IMR-90 (cell line): ENCODE measurements at regions not wholly inside any gene's neighbourhood (a gene's known extent, or its start where the extent isn't known, plus 50 kb on each side); places are given as distances from the start of the nearest gene placed in this dataset.

ENCODE experiments used
- ATAC-seq: fragments of 200-7000 bp; cut with Tn5 transposase; 2 replicates; pipeline ENCODE4 v1.9.1; 2020; ENCODE audit warnings: low read depth, mild to moderate bottlenecking, moderate library complexity
- BruUV-seq: library from RNA; stranded (reverse); fragments of 400-500 nt; replicated peaks from 2 replicates; lab custom pipeline; 2021; lab: Mats Ljungman, UMichigan
- CTCF ChIA-PET: fragments of 300-600 bp; formaldehyde crosslinking; extraction: SDS; loops from one replicate; lab custom pipeline; 2021; ENCODE audit warnings: antibody characterized with exemption; lab: Yijun Ruan, JAX
- POLR2A ChIA-PET: fragments of 300-600 bp; sonication (Branson Sonifier 250); formaldehyde crosslinking; loops from one replicate; lab custom pipeline; 2022; ENCODE audit warnings: antibody characterized with exemption; ENCODE audit not compliant: unreplicated experiment; lab: Charles Lee
- DNase-seq: peaks from one replicate; pipeline ENCODE4 v3.0.0; 2013
- H2AFZ ChIP-seq: replicated peaks from 2 replicates; pipeline ENCODE3; 2013; ENCODE audit warnings: low read length, mild to moderate bottlenecking; ENCODE audit not compliant: poor library complexity
- H2AK5ac ChIP-seq: 2 replicates; pipeline ENCODE4 v1.6.1; 2013; ENCODE audit warnings: low read depth, low read length, inconsistent platforms
- H2AK9ac ChIP-seq: replicated peaks from 2 replicates; pipeline ENCODE3; 2013; ENCODE audit warnings: mild to moderate bottlenecking, low read depth, low read length, moderate library complexity; ENCODE audit not compliant: poor library complexity
- H2BK120ac ChIP-seq: 2 replicates; pipeline ENCODE4 v1.6.1; 2013; ENCODE audit warnings: low read depth, low read length, inconsistent platforms
- H2BK15ac ChIP-seq: 3 replicates; pipeline ENCODE4 v1.6.1; 2013; ENCODE audit warnings: low read depth, low read length, inconsistent platforms
- H2BK20ac ChIP-seq: 2 replicates; pipeline ENCODE4 v1.6.1; 2013; ENCODE audit warnings: low read depth, mild to moderate bottlenecking, inconsistent platforms, low read length, moderate library complexity
- H2BK5ac ChIP-seq: 2 replicates; pipeline ENCODE4 v1.6.1; 2013; ENCODE audit warnings: mild to moderate bottlenecking, low read depth, low read length, inconsistent platforms; ENCODE audit not compliant: poor library complexity, severe bottlenecking
- H3K14ac ChIP-seq: replicated peaks from 2 replicates; pipeline ENCODE4 v1.6.1; 2013; ENCODE audit warnings: low read depth, low read length, inconsistent platforms
- H3K18ac ChIP-seq: 2 replicates; pipeline ENCODE4 v1.6.1; 2013; ENCODE audit warnings: low read depth, low read length, control low read depth
- H3K23ac ChIP-seq: 2 replicates; pipeline ENCODE4 v1.6.1; 2013; ENCODE audit warnings: low read depth, low read length, inconsistent platforms
- H3K27ac ChIP-seq: 2 replicates; pipeline ENCODE4 v1.5.1; 2013; ENCODE audit warnings: mild to moderate bottlenecking, control low read depth, low read length; ENCODE audit not compliant: insufficient read depth
- H3K27me3 ChIP-seq: 2 replicates; pipeline ENCODE4 v1.6.1; 2013; ENCODE audit warnings: low read length; ENCODE audit not compliant: control insufficient read depth, insufficient read depth
- H3K36me3 ChIP-seq: 2 replicates; pipeline ENCODE4 v1.6.1; 2013; ENCODE audit warnings: low read length, mixed read lengths; ENCODE audit not compliant: control insufficient read depth, insufficient read depth
- H3K4ac ChIP-seq: 2 replicates; pipeline ENCODE4 v1.6.1; 2013; ENCODE audit warnings: low read depth, low read length, inconsistent platforms
- H3K4me1 ChIP-seq: 2 replicates; pipeline ENCODE4 v1.6.1; 2013; ENCODE audit warnings: low read length, mixed read lengths; ENCODE audit not compliant: control insufficient read depth, insufficient read depth
- H3K4me2 ChIP-seq: 2 replicates; pipeline ENCODE4 v1.6.1; 2013; ENCODE audit warnings: low read depth, mild to moderate bottlenecking, control low read depth, low read length, moderate library complexity
- H3K4me3 ChIP-seq: 2 replicates; pipeline ENCODE4 v1.5.1; 2013; ENCODE audit warnings: low read depth, mild to moderate bottlenecking, control low read depth, low read length, moderate library complexity; ENCODE audit not compliant: insufficient read depth
- H3K56ac ChIP-seq: 2 replicates; pipeline ENCODE4 v1.6.1; 2013; ENCODE audit warnings: low read length, inconsistent platforms; ENCODE audit not compliant: insufficient read depth; ENCODE audit errors: extremely low read depth
- H3K79me1 ChIP-seq, 2 experiments: 2 replicates each; pipeline ENCODE4 v1.6.1; 2013; ENCODE audit warnings: low read length in 2 of 2, inconsistent platforms in 1 of 2, low read depth in 1 of 2
- H3K9ac ChIP-seq: 2 replicates; pipeline ENCODE4 v1.6.1; 2013; ENCODE audit warnings: low read depth, low read length, control low read depth
- H3K9me1 ChIP-seq: 2 replicates; pipeline ENCODE4 v1.6.1; 2013; ENCODE audit warnings: low read length, inconsistent platforms; ENCODE audit not compliant: insufficient read depth
- H3K9me3 ChIP-seq: 2 replicates; pipeline ENCODE4 v1.6.1; 2013; ENCODE audit warnings: low read length; ENCODE audit not compliant: control insufficient read depth, insufficient read depth
- H4K20me1 ChIP-seq: 2 replicates; pipeline ENCODE4 v1.6.1; 2013; ENCODE audit warnings: low read length, inconsistent platforms; ENCODE audit not compliant: insufficient read depth
- H4K5ac ChIP-seq: 2 replicates; pipeline ENCODE4 v1.6.1; 2013; ENCODE audit warnings: mild to moderate bottlenecking, low read depth, low read length, control low read depth
- H4K8ac ChIP-seq, 2 experiments: 2 replicates each; pipeline ENCODE4 v1.6.1; 2013; ENCODE audit warnings: low read depth in 2 of 2, low read length in 2 of 2, control low read depth in 1 of 2, inconsistent platforms in 1 of 2
- H4K91ac ChIP-seq: 2 replicates; pipeline ENCODE4 v1.6.1; 2013; ENCODE audit warnings: low read depth, low read length, inconsistent platforms; ENCODE audit not compliant: insufficient read depth
- BHLHE40 ChIP-seq: fragments of 150-350 bp; IDR thresholded peaks from 2 replicates; pipeline ENCODE4 v1.6.1; 2016; ENCODE audit warnings: mild to moderate bottlenecking, low read depth, low read length
- CEBPB ChIP-seq: IDR thresholded peaks from 2 replicates; pipeline ENCODE4 v1.6.1; 2012; ENCODE audit warnings: low read depth, low read length, improper control_type of control experiment
- CHD1 ChIP-seq: IDR thresholded peaks from 2 replicates; pipeline ENCODE4 v1.6.1; 2012; ENCODE audit warnings: low read depth, low read length, improper control_type of control experiment
- FOS ChIP-seq: fragments of 150-350 bp; IDR thresholded peaks from 2 replicates; pipeline ENCODE4 v1.6.1; 2016; ENCODE audit warnings: low read depth, low read length
- MAFK ChIP-seq: IDR thresholded peaks from 2 replicates; pipeline ENCODE4 v1.6.1; 2012; ENCODE audit warnings: low read depth, low read length, improper control_type of control experiment
- MAZ ChIP-seq: IDR thresholded peaks from 2 replicates; pipeline ENCODE4 v1.6.1; 2012; ENCODE audit warnings: low read depth, mild to moderate bottlenecking, low read length, improper control_type of control experiment, moderate library complexity, borderline replicate concordance
- POLR2A ChIP-seq: IDR thresholded peaks from 2 replicates; pipeline ENCODE4 v1.6.1; 2012; ENCODE audit warnings: mild to moderate bottlenecking, low read depth, low read length
- RAD21 ChIP-seq: IDR thresholded peaks from 2 replicates; pipeline ENCODE4 v1.6.1; 2012; ENCODE audit warnings: low read length, improper control_type of control experiment
- RCOR1 ChIP-seq: IDR thresholded peaks from 2 replicates; pipeline ENCODE4 v1.6.1; 2012; ENCODE audit warnings: mild to moderate bottlenecking, low read length, improper control_type of control experiment; ENCODE audit not compliant: insufficient replicate concordance
- RFX5 ChIP-seq: IDR thresholded peaks from 2 replicates; pipeline ENCODE4 v1.8.0; 2012; ENCODE audit warnings: low read depth, mild to moderate bottlenecking, low read length, moderate library complexity
- WGBS, 2 experiments: methylation state at CpG; one replicate each; pipeline versions ENCODE4 v1.1.5 to v1.1.7; 2013; ENCODE audit warnings: missing lambda C conversion rate in 2 of 2; ENCODE audit not compliant: insufficient read length in 1 of 2; ENCODE audit errors: extremely low coverage in 2 of 2; 5-methylcytosine and 5-hydroxymethylcytosine counted together
- dilution Hi-C: fragments of 300-500 bp; cut with HindIII; formaldehyde crosslinking; loops from one replicate; pipeline ENCODE4 v1.14.3; 2018; ENCODE audit warnings: low sequenced_read_pairs; ENCODE audit not compliant: unreplicated experiment
- in situ Hi-C: fragments of 300-500 bp; cut with MboI; formaldehyde crosslinking; loops from 3 replicates; pipeline ENCODE4 v1.14.3; 2019; ENCODE audit warnings: low sequenced_read_pairs, inconsistent platforms, mixed read lengths
- intact Hi-C: fragments of 100-400 bp; cut with micrococcal nuclease; formaldehyde crosslinking; loops from 2 replicates; pipeline ENCODE4 v1.10.0; 2022
- TF ChIP-seq, protein P1 (sequence below): fragments of 150-350 bp; IDR thresholded peaks from 2 replicates; pipeline ENCODE4 v1.6.1; 2017; ENCODE audit warnings: mild to moderate bottlenecking, antibody characterized with exemption, low read length, low read depth
- TF ChIP-seq, protein P2 (sequence below): fragments of 150-350 bp; IDR thresholded peaks from 2 replicates; pipeline ENCODE4 v1.6.1; 2016; ENCODE audit warnings: low read depth, mild to moderate bottlenecking, low read length, moderate library complexity, borderline replicate concordance
- TF ChIP-seq, protein P3 (sequence below): conservative IDR thresholded peaks from 2 replicates; pipeline ENCODE4 v1.5.1; 2012; ENCODE audit warnings: mild to moderate bottlenecking, low read depth, low read length, improper control_type of control experiment

DNA sequence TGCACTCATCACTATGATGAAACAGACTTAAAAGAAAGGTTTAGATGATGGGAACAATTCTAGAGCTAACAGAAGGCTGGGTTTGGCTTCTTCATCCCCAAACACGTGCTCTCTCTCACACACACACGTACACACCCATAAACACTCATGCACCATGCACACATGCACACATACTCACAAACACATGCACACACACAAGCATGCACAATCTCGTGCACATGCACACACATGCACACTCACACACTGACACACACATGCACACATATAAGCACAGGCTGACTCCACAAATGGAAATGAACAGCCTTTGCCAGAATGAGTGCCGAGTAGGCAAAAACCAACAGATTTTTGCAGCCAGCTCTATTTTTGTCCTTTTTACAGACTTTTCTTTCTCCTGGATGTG, 1571.6 kb downstream of the AACS start:
- H3K4me1 ChIP-seq = no peaks in the 10 kb centered on the region
- DNase-seq = no peak
- no peak for ATAC-seq
- no peak overlapping the region for H2BK15ac ChIP-seq
- no peak overlapping the region for H2AK9ac ChIP-seq
- no peak overlapping the region for H3K9ac ChIP-seq
- in situ Hi-C loops = loop anchor here (10.0 kb wide), 1 partner anchor 58 kb away; no protein-coding TSS in a partner anchor
- no peaks in the 10 kb centered on the region for H4K20me1 ChIP-seq
- H2AFZ ChIP-seq = no peak overlapping the region
- no peak overlapping the region for H2BK5ac ChIP-seq
- H3K56ac ChIP-seq = no peak overlapping the region
- no peak overlapping the region for H3K18ac ChIP-seq
- H4K91ac ChIP-seq = no peak overlapping the region
- H3K79me1 ChIP-seq = no peaks in the 10 kb centered on the region
- H3K9me3 ChIP-seq = peaks cover 14% of the 10 kb centered on the region
- BruUV-seq = no TSS peak
- no peak overlapping the region for H3K4ac ChIP-seq
- no peak overlapping the region for H4K5ac ChIP-seq
- H3K4me2 ChIP-seq = no peak overlapping the region
- dilution Hi-C loops = no loop called here
- intact Hi-C loops = no loop called here
- CTCF ChIA-PET = no interaction called here
- H3K23ac ChIP-seq = no peak overlapping the region
- no peak overlapping the region for H3K14ac ChIP-seq
- H3K36me3 ChIP-seq = no peaks in the 10 kb centered on the region
- 17% methylated on average over 1 of the region's 4 CpGs; no CpG with 5 or more reads in 1 of the 2 experiments for WGBS, 2 experiments
- POLR2A ChIA-PET = no interaction called here
- no peak overlapping the region for H3K27ac ChIP-seq
- no peak overlapping the region for H4K8ac ChIP-seq
- H2BK120ac ChIP-seq = no peak overlapping the region
- no peak overlapping the region for H3K4me3 ChIP-seq
- no peaks in the 10 kb centered on the region for H3K9me1 ChIP-seq
- no peaks in the 10 kb centered on the region for H3K27me3 ChIP-seq
- H2BK20ac ChIP-seq = no peak overlapping the region
- TF ChIP-seq POLR2A (no peak), CHD1 (no peak), CEBPB (no peak), FOS (no peak), MAFK (no peak), RFX5 (no peak), MAZ (no peak), RCOR1 (no peak), BHLHE40 (no peak), RAD21 (no peak)
- TF ChIP-seq, protein P1, sequence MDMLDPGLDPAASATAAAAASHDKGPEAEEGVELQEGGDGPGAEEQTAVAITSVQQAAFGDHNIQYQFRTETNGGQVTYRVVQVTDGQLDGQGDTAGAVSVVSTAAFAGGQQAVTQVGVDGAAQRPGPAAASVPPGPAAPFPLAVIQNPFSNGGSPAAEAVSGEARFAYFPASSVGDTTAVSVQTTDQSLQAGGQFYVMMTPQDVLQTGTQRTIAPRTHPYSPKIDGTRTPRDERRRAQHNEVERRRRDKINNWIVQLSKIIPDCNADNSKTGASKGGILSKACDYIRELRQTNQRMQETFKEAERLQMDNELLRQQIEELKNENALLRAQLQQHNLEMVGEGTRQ = no peak
- TF ChIP-seq, protein P2, sequence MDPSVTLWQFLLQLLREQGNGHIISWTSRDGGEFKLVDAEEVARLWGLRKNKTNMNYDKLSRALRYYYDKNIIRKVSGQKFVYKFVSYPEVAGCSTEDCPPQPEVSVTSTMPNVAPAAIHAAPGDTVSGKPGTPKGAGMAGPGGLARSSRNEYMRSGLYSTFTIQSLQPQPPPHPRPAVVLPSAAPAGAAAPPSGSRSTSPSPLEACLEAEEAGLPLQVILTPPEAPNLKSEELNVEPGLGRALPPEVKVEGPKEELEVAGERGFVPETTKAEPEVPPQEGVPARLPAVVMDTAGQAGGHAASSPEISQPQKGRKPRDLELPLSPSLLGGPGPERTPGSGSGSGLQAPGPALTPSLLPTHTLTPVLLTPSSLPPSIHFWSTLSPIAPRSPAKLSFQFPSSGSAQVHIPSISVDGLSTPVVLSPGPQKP = no peak
- TF ChIP-seq, protein P3, sequence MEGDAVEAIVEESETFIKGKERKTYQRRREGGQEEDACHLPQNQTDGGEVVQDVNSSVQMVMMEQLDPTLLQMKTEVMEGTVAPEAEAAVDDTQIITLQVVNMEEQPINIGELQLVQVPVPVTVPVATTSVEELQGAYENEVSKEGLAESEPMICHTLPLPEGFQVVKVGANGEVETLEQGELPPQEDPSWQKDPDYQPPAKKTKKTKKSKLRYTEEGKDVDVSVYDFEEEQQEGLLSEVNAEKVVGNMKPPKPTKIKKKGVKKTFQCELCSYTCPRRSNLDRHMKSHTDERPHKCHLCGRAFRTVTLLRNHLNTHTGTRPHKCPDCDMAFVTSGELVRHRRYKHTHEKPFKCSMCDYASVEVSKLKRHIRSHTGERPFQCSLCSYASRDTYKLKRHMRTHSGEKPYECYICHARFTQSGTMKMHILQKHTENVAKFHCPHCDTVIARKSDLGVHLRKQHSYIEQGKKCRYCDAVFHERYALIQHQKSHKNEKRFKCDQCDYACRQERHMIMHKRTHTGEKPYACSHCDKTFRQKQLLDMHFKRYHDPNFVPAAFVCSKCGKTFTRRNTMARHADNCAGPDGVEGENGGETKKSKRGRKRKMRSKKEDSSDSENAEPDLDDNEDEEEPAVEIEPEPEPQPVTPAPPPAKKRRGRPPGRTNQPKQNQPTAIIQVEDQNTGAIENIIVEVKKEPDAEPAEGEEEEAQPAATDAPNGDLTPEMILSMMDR = no peak
- H2AK5ac ChIP-seq = no peak overlapping the region
